Kidney capillary endothelial cell (primary cell): ENCODE measurements at regions not wholly inside any gene's neighbourhood (a gene's known extent, or its start where the extent isn't known, plus 50 kb on each side); places are given as distances from the start of the nearest gene placed in this dataset.

Experiments used
- DNase-seq: peaks from one replicate; pipeline ENCODE4 v3.0.0-alpha.2; 2018; ENCODE audit warnings: low spot score

GRCh38 chr1:222288053-222288452 lies 259.9 kb downstream of the HHIPL2 start:
- no peak for DNase-seq

- no peak for DNase-seq
Observed at GRCh38 chr1:222286011-222286410, 261.9 kb downstream of the HHIPL2 start.

- DNase-seq = no peak
Observed at GRCh38 chr1:222285526-222285925, 262.4 kb downstream of the HHIPL2 start.

DNA sequence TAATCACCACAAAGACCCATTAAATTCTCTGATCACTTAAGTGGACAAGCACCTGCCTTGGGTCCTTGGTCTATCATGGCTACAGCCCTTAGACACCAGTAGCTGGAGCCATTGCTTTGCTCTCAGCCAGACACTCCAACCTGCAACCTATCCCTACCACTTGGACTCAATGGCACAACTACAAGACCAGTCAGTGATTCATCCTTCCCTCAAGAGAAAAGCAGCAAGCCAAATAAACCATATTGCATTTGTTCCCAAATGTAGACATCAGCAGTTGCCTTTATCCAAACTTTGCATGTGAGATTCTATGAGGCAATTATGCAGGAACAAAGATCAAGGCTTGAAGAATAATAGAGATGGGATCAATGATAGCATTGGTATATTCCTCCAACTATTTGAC lies 263.4 kb downstream of the HHIPL2 start:
- DNase-seq = no peak

- DNase-seq = no peak
Observed at GRCh38 chr1:222283147-222283768, 264.6 kb downstream of the HHIPL2 start.

- no peak for DNase-seq
Observed at GRCh38 chr1:222279591-222279990, 268.3 kb downstream of the HHIPL2 start.

GRCh38 chr1:222278501-222278900 lies 269.4 kb downstream of the HHIPL2 start:
- no peak for DNase-seq

GRCh38 chr1:222275729-222276465 lies 272.0 kb downstream of the HHIPL2 start:
- DNase-seq = no peak

GRCh38 chr1:222275001-222275728 lies 272.7 kb downstream of the HHIPL2 start:
- DNase-seq = no peak

DNA sequence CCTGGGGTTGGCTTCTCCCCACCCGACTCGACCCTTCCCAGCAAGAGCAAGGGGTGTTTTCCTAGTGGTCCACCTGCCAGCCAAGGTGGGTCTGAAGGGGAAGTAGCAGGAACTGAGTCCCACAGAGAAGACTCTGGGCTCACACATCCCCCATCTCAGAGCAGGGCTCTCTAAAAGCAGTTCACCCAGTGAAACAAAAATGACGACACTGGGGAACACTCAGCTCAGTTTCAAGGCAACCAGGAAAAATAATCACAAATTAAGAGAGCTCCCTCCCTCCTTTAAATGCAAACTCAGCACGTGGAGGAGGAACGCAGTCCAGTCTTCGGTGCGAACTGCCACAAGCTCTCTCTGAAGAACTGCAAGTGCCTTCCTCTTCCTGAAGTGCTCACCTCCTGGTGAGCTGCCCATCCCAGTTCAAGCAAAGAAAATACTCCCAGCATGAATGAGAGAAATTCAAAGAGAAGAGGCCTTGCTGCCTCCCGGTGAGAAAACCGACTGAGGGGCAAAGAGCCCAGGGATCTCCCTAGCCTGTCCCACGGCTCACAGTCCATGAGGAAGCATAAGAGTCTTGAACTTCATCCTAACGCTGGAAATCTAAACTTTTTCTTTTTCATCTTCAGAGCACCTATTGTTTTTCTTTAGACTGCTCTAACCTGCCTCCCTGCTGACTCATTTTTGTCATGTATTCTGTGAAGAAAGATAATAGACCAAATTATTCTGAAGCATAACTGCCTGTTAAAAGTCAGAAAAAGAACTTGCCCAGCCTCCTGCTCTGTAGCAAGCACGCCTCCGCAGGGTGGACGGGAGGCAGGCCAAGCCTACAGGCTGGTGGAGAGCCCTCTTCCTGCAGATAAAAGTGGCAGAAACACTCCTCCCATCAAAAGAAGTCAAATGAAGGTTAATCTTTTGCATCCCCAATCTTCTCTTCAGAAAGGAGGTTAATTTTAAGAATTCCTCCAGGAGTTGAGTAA lies 281.4 kb downstream of the HHIPL2 start:
- no peak for DNase-seq

- DNase-seq = no peak
Observed at GRCh38 chr1:222263791-222264190, 284.1 kb downstream of the HHIPL2 start.

DNA sequence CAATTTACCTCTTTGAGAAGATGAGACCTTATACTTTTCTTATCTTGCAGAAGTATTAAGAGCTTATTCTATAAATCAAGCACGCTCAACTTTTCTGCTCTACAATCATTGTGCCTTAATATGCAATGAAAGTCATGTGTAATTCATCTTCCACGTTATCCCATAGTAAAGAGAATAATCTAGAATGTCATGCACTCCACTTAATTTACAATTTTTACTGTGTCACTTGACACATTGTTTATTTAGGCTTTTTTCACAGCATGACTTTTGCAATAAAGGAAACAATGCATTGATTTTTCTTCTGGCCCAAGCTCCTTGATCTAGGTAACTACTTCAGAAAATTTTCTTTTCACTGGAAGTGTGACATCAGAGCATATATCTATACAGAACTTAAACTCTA lies 290.9 kb downstream of the HHIPL2 start:
- no peak for DNase-seq

- DNase-seq = no peak
Observed at GRCh38 chr1:222256058-222256457, 291.8 kb downstream of the HHIPL2 start.

DNA sequence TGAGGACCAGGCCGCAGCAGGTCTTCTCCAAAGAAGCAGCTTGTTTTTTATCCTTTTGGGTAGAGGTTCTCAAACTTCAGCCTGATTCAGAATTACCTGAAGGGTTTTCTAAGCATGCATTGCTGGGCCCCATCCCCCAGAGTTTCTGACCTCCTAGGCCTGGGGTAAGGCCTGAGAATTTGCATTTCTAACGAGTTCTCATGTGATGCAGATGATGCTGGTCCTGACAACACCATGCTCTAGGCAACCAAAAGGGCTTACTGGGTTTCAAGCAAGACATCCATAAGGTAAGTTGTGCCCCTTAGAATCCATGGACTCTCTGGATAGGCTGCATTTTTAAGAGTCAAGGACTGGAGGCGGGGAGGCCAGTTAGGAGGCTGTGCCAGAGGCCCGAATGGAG lies 295.1 kb downstream of the HHIPL2 start:
- DNase-seq = no peak

- no peak for DNase-seq
Observed at GRCh38 chr1:222251847-222252246, 296.1 kb downstream of the HHIPL2 start.

- no peak for DNase-seq
Observed at GRCh38 chr1:222250376-222250775, 297.5 kb downstream of the HHIPL2 start.

GRCh38 chr1:222247811-222248310 lies 300.0 kb downstream of the HHIPL2 start:
- no peak for DNase-seq

DNA sequence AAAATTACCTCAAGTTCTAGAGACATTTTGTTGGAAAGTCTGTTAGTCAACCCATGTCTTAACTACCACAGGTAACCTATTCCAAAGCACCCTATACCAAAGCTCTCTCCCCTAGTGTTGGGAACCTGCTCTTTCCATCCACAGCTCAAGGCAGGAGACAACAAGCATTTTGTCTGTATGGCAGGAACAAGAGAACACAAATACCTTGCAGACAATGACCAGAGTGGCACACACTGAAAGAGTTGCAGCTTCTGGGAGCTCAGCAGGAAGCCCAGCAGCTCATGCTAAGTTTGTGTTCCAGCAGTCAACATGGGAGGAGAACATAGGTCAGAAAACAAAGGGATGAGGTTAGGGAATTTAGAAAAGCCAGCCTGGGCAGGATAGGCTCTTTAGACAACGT lies 300.8 kb downstream of the HHIPL2 start:
- no peak for DNase-seq

- DNase-seq = no peak
Observed at GRCh38 chr1:222243902-222244301, 304.0 kb downstream of the HHIPL2 start.

DNA sequence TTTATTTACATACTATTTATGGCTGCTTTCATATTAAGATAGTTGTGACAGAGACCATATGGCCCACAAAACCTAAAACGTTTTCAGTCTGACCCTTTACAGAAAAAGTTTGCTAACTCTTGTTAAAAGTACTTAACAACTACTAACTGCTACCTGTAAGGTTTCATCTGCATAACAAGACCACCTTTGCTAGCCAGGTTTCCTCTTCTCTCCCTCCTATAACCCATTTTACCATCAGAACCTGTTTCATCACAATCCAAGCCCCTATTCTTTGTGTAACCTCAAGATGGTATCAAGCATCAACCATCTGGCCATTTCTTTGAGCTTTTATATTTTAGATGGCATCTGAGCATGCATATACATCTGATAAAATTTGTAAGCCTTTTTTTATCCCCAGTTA lies 305.4 kb downstream of the HHIPL2 start:
- no peak for DNase-seq

DNA sequence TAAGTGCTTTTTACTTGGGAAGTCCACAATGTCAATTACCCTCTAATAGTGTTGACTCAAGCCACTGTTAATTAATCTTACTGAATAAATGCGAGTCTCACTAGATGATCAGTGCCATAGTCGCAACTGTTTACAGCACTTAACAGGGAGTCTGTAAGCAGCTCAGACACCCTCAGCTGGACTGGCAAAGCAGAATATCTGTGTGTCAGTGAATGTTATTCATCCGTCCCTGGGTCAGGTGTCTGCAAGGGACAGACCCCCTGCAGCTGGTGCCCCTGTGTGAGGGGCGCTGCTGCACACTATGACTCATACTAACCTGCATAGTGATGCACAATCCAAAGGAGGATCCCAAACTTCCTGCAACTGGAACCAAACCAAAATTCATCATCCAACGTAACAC lies 306.5 kb downstream of the HHIPL2 start:
- DNase-seq = no peak
